Osteocyte (in vitro differentiated cells): ENCODE measurements at regions not wholly inside any gene's neighbourhood (a gene's known extent, or its start where the extent isn't known, plus 50 kb on each side); places are given as distances from the start of the nearest gene placed in this dataset.

Experiments
- DNase-seq: peaks from one replicate; pipeline ENCODE4 v3.0.0; 2021; ENCODE audit warnings: mixed read lengths; ENCODE audit not compliant: unreplicated experiment; ENCODE audit errors: extremely low spot score
- H3K27ac Mint-ChIP-seq: one replicate; pipeline ENCODE4 v1.8.0; 2021; ENCODE audit warnings: mild to moderate bottlenecking, mixed read lengths; ENCODE audit not compliant: unreplicated experiment
- H3K27me3 Mint-ChIP-seq: one replicate; pipeline ENCODE4 v1.8.0; 2021; ENCODE audit warnings: mixed read lengths; ENCODE audit not compliant: unreplicated experiment
- H3K36me3 Mint-ChIP-seq: one replicate; pipeline ENCODE4 v1.8.0; 2021; ENCODE audit warnings: mixed read lengths; ENCODE audit not compliant: unreplicated experiment
- H3K4me1 Mint-ChIP-seq: one replicate; pipeline ENCODE4 v1.8.0; 2021; ENCODE audit warnings: mixed read lengths; ENCODE audit not compliant: unreplicated experiment
- H3K4me3 Mint-ChIP-seq: one replicate; pipeline ENCODE4 v1.8.0; 2021; ENCODE audit warnings: mild to moderate bottlenecking, moderate library complexity, mixed read lengths; ENCODE audit not compliant: unreplicated experiment
- H3K9me3 Mint-ChIP-seq: one replicate; pipeline ENCODE4 v1.8.0; 2021; ENCODE audit warnings: mixed read lengths; ENCODE audit not compliant: unreplicated experiment
- CTCF ChIP-seq: fragments of 200-600 bp; sonication (generic); IDR thresholded peaks from 2 replicates; pipeline ENCODE4 v1.5.0; 2021; ENCODE audit warnings: antibody characterized with exemption, mild to moderate bottlenecking, moderate library complexity

- peaks cover 9% of the 10 kb centered on the region for H3K4me1 Mint-ChIP-seq
- DNase-seq, result no peak
Observed at GRCh38 chr16:48478393-48478792, 93.2 kb upstream of the SIAH1 start.

GRCh38 chr16:48471435-48471834, 86.2 kb upstream of the SIAH1 start:
- Mint-ChIP-seq H3K36me3 (no peaks in the 10 kb centered on the region), H3K4me1 (no peaks in the 10 kb centered on the region), H3K4me3 (no peak overlapping the region), H3K27ac (no peak overlapping the region), H3K9me3 (no peaks in the 10 kb centered on the region), H3K27me3 (peaks cover 6% of the 10 kb centered on the region)
- DNase-seq, result no peak
- TF ChIP-seq CTCF, result no peak

More at GRCh38 chr16:48478393-48478792, 93.2 kb upstream of the SIAH1 start:
- Mint-ChIP-seq H3K27ac (no peak overlapping the region), H3K27me3 (peaks cover 15% of the 10 kb centered on the region), H3K4me3 (no peak overlapping the region), H3K36me3 (no peaks in the 10 kb centered on the region), H3K9me3 (no peaks in the 10 kb centered on the region)
- TF ChIP-seq CTCF, result no peak

GRCh38 chr16:48462106-48462740, 77.0 kb upstream of the SIAH1 start:
- H3K4me1 Mint-ChIP-seq, result peaks cover 11% of the 10 kb centered on the region
- DNase-seq, result no peak
- no peak overlapping the region for H3K4me3 Mint-ChIP-seq
- H3K36me3 Mint-ChIP-seq, result peaks cover 3% of the 10 kb centered on the region
- H3K27ac Mint-ChIP-seq, result no peak overlapping the region
- peaks cover 2% of the 10 kb centered on the region for H3K27me3 Mint-ChIP-seq
- H3K9me3 Mint-ChIP-seq, result peaks cover 17% of the 10 kb centered on the region
- TF ChIP-seq CTCF, result no peak

- H3K9me3 Mint-ChIP-seq, result peaks cover 8% of the 10 kb centered on the region
- no peak for TF ChIP-seq CTCF
- peaks cover 11% of the 10 kb centered on the region for H3K4me1 Mint-ChIP-seq
- H3K27me3 Mint-ChIP-seq, result peaks cover 2% of the 10 kb centered on the region
- H3K4me3 Mint-ChIP-seq, result no peak overlapping the region
- peaks cover 3% of the 10 kb centered on the region for H3K36me3 Mint-ChIP-seq
- DNase-seq, result no peak
- H3K27ac Mint-ChIP-seq, result no peak overlapping the region
Observed at GRCh38 chr16:48459167-48459566, 74.0 kb upstream of the SIAH1 start.

GRCh38 chr16:48454051-48454450, 68.8 kb upstream of the SIAH1 start:
- TF ChIP-seq CTCF, result no peak
- Mint-ChIP-seq H3K27ac (no peak overlapping the region), H3K27me3 (no peaks in the 10 kb centered on the region), H3K4me3 (no peak overlapping the region), H3K36me3 (no peaks in the 10 kb centered on the region), H3K9me3 (no peaks in the 10 kb centered on the region), H3K4me1 (peaks cover 9% of the 10 kb centered on the region)
- no peak for DNase-seq
